ENCODE measurements at regions not wholly inside any gene's neighbourhood (a gene's known extent, or its start where the extent isn't known, plus 50 kb on each side); places are given as distances from the start of the nearest gene placed in this dataset.

DNA sequence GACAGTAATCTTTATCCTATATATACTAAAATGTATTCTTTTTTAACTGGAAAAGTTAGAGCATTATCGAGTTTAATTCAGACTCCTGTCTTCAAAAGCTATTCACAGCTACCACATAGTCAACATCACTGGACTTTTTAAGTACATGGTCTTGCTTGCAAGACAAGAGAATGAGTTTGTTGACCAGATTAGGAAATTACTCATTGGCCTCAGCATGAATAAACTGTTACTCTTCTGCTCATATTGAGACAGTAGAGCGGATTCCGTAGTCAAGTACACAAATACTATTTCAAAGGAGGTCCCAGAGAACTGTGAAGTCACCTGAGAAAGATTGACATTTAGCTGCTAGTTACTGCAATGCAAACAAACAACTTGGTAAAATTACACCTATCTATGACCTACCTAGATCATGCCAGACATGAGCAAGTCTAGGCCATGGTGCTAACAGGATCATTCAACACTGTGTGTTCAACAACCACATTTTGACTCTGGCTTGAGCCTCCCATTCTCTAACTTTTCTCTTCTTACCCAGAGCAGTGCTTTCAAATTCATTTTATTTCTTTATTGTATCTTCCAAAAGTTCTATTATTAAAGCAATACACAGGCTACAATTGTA is 280.9 kb downstream of the NEBL start:
- WGBS, 2 donors, result 92 to 94% methylated on average over 3 of the region's 3 CpGs
- TF ChIP-seq, protein P1, sequence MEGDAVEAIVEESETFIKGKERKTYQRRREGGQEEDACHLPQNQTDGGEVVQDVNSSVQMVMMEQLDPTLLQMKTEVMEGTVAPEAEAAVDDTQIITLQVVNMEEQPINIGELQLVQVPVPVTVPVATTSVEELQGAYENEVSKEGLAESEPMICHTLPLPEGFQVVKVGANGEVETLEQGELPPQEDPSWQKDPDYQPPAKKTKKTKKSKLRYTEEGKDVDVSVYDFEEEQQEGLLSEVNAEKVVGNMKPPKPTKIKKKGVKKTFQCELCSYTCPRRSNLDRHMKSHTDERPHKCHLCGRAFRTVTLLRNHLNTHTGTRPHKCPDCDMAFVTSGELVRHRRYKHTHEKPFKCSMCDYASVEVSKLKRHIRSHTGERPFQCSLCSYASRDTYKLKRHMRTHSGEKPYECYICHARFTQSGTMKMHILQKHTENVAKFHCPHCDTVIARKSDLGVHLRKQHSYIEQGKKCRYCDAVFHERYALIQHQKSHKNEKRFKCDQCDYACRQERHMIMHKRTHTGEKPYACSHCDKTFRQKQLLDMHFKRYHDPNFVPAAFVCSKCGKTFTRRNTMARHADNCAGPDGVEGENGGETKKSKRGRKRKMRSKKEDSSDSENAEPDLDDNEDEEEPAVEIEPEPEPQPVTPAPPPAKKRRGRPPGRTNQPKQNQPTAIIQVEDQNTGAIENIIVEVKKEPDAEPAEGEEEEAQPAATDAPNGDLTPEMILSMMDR (IDR thresholded peaks at IDR 0.05; ENCODE audit: control extremely low read depth, extremely low read depth), result no peak
- no peak overlapping the region for H3K27ac ChIP-seq (ENCODE audit: low read depth in 1 of 2, low read length in 1 of 2)

DNA sequence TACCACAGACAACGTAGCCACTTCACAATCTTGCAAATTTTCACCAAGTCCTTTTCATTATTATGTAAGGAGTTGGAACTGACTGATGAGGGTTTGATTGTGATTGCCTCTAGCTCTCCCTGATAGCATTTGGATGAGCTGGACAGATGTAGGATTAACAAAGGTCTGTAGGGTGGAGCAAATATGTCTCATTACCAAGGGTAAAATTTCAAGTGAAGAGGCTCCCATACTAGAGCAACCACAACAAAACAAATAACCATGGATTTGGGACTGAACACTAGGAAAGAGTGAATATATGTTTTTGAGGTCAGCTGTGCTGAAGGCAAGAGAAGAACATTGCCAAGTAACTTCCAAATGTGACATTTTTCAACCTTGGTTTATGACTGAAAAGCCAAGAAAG is 281.7 kb downstream of the NEBL start:
- H3K27ac ChIP-seq (ENCODE audit: low read depth in 1 of 2, low read length in 1 of 2), result no peak overlapping the region
- H3K36me3 ChIP-seq (ENCODE audit: control insufficient read depth in 4 of 4, insufficient read depth in 4 of 4, low read length in 4 of 4), result no peaks in the 10 kb centered on the region
- H3K4me3 ChIP-seq, result no peak overlapping the region
- H3K27me3 ChIP-seq (ENCODE audit: control insufficient read depth in 3 of 3, insufficient read depth in 3 of 3, low read length in 2 of 3), result no peaks in the 10 kb centered on the region
- peaks cover 0 to 13% (median 0%) of the 10 kb centered on the region in 5 donors for H3K4me1 ChIP-seq (ENCODE audit: control insufficient read depth in 5 of 5, insufficient read depth in 5 of 5, low read length in 5 of 5)
- DNase-seq, result no peak
- ATAC-seq (ENCODE audit: insufficient read depth, low FRiP score), result no peak
- TF ChIP-seq, protein P1 (IDR thresholded peaks at IDR 0.05; ENCODE audit: control extremely low read depth, extremely low read depth), result no peak
- H3K9ac ChIP-seq (ENCODE audit: insufficient read depth in 1 of 2, low read length in 2 of 2), result no peak overlapping the region
- H3K9me3 ChIP-seq (ENCODE audit: control insufficient read depth in 4 of 4, insufficient read depth in 3 of 4, low read length in 3 of 4), result no peaks in the 10 kb centered on the region
- WGBS, 2 donors, result 89 to 94% methylated on average over 1 of the region's 1 CpG

More for the DNA sequence above, 280.9 kb downstream of the NEBL start:
- ATAC-seq (ENCODE audit: insufficient read depth, low FRiP score), result no peak
- no peaks in the 10 kb centered on the region for H3K27me3 ChIP-seq (ENCODE audit: control insufficient read depth in 3 of 3, insufficient read depth in 3 of 3, low read length in 2 of 3)
- no peaks in the 10 kb centered on the region for H3K9me3 ChIP-seq (ENCODE audit: control insufficient read depth in 4 of 4, insufficient read depth in 3 of 4, low read length in 3 of 4)
- H3K9ac ChIP-seq (ENCODE audit: insufficient read depth in 1 of 2, low read length in 2 of 2), result no peak overlapping the region
- no peak for DNase-seq
- peaks cover 0 to 13% (median 0%) of the 10 kb centered on the region in 5 donors for H3K4me1 ChIP-seq (ENCODE audit: control insufficient read depth in 5 of 5, insufficient read depth in 5 of 5, low read length in 5 of 5)
- H3K36me3 ChIP-seq (ENCODE audit: control insufficient read depth in 4 of 4, insufficient read depth in 4 of 4, low read length in 4 of 4), result no peaks in the 10 kb centered on the region
- H3K4me3 ChIP-seq, result no peak overlapping the region

DNA sequence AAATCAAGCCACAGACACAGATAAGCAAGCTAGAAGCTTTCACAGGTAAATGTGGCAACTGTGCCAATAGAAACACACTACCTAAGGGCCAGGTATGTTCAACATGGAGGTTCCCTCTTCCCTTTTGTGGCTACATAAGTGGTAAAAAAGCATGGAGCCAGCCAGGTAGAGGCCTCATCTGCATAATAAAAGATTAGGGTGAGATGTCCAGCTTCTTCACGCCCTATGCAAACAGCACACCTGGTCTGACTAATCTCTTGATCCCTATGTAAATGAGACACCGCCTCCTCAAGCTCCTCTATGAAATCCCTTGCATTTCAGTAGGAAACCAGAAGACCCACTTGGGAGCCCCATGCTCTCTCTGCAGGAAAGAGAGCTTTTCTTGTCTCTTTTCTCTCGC is 282.2 kb downstream of the NEBL start:
- ATAC-seq (ENCODE audit: insufficient read depth, low FRiP score) (no peak), DNase-seq (no peak)
- no peak overlapping the region for H3K4me3 ChIP-seq
- 86 to 93% methylated on average over 3 of the region's 3 CpGs for whole genome bisulfite sequencing, 2 donors
- H3K27ac ChIP-seq (ENCODE audit: low read depth in 1 of 2, low read length in 1 of 2), result no peak overlapping the region
- TF ChIP-seq, protein P1 (IDR thresholded peaks at IDR 0.05; ENCODE audit: control extremely low read depth, extremely low read depth), result no peak
- no peaks in the 10 kb centered on the region for H3K9me3 ChIP-seq (ENCODE audit: control insufficient read depth in 4 of 4, insufficient read depth in 3 of 4, low read length in 3 of 4)
- H3K27me3 ChIP-seq (ENCODE audit: control insufficient read depth in 3 of 3, insufficient read depth in 3 of 3, low read length in 2 of 3), result no peaks in the 10 kb centered on the region
- H3K9ac ChIP-seq (ENCODE audit: insufficient read depth in 1 of 2, low read length in 2 of 2), result no peak overlapping the region
- peaks cover 0 to 13% (median 0%) of the 10 kb centered on the region in 5 donors for H3K4me1 ChIP-seq (ENCODE audit: control insufficient read depth in 5 of 5, insufficient read depth in 5 of 5, low read length in 5 of 5)
- no peaks in the 10 kb centered on the region for H3K36me3 ChIP-seq (ENCODE audit: control insufficient read depth in 4 of 4, insufficient read depth in 4 of 4, low read length in 4 of 4)

DNA sequence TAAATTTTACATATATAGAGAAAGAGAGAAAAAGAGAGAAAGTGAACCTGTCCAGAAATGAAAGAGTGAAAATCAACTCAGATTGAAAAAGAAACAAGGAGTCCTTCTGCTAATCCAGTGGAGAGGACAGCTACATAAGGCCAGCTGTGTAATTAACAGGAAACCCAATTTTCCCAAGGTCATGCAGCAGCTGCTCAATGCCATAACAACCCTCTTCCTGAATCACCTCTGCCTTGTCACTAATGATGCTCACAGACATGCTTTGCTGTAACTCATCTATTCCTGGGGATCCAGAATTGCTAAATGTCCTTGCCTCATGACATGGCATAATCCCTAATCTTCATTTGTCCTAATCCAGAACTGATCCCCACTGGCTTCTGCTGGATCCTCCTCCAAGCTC is 288.6 kb downstream of the NEBL start:
- no peak for ATAC-seq (ENCODE audit: insufficient read depth, low FRiP score)
- no peak overlapping the region for H3K9ac ChIP-seq (ENCODE audit: insufficient read depth in 1 of 2, low read length in 2 of 2)
- no peaks in the 10 kb centered on the region for H3K9me3 ChIP-seq (ENCODE audit: control insufficient read depth in 4 of 4, insufficient read depth in 3 of 4, low read length in 3 of 4)
- DNase-seq, result peak in 2 of 3 donors; percentile 35 to 41
- no peaks in the 10 kb centered on the region for H3K4me1 ChIP-seq (ENCODE audit: control insufficient read depth in 5 of 5, insufficient read depth in 5 of 5, low read length in 5 of 5)
- no peaks in the 10 kb centered on the region for H3K36me3 ChIP-seq (ENCODE audit: control insufficient read depth in 4 of 4, insufficient read depth in 4 of 4, low read length in 4 of 4)
- no peak overlapping the region for H3K4me3 ChIP-seq
- TF ChIP-seq, protein P1 (IDR thresholded peaks at IDR 0.05; ENCODE audit: control extremely low read depth, extremely low read depth), result no peak
- no peaks in the 10 kb centered on the region for H3K27me3 ChIP-seq (ENCODE audit: control insufficient read depth in 3 of 3, insufficient read depth in 3 of 3, low read length in 2 of 3)
- no peak overlapping the region for H3K27ac ChIP-seq (ENCODE audit: low read depth in 1 of 2, low read length in 1 of 2)
